WTC11 (cell line): ENCODE measurements at regions not wholly inside any gene's neighbourhood (a gene's known extent, or its start where the extent isn't known, plus 50 kb on each side); places are given as distances from the start of the nearest gene placed in this dataset.

Experiments used
- CREB1 ChIP-seq: sonication (generic); formaldehyde crosslinking; IDR thresholded peaks from 2 replicates; pipeline ENCODE4 v1.8.0; 2023; ENCODE audit warnings: mild to moderate bottlenecking, missing genetic modification reagents
- FOXJ3 ChIP-seq: sonication (generic); formaldehyde crosslinking; IDR thresholded peaks from 2 replicates; pipeline ENCODE4 v1.9.0; 2021; ENCODE audit warnings: missing genetic modification reagents, mild to moderate bottlenecking, borderline replicate concordance
- FOXP1 ChIP-seq: sonication (generic); formaldehyde crosslinking; IDR thresholded peaks from 2 replicates; pipeline ENCODE4 v1.8.0; 2022; ENCODE audit warnings: missing genetic modification reagents, mild to moderate bottlenecking, moderate library complexity, borderline replicate concordance
- NR1H2 ChIP-seq: sonication (generic); formaldehyde crosslinking; IDR thresholded peaks from 2 replicates; pipeline ENCODE4 v1.9.0; 2021; ENCODE audit warnings: mild to moderate bottlenecking, moderate library complexity, missing genetic modification reagents
- NR2C2 ChIP-seq: sonication (generic); formaldehyde crosslinking; IDR thresholded peaks from 2 replicates; pipeline ENCODE4 v1.8.0; 2022; ENCODE audit warnings: mild to moderate bottlenecking, missing genetic modification reagents
- TEAD4 ChIP-seq: sonication (generic); formaldehyde crosslinking; IDR thresholded peaks from 2 replicates; pipeline ENCODE4 v1.8.0; 2022; ENCODE audit warnings: mild to moderate bottlenecking, missing genetic modification reagents
- ZNF263 ChIP-seq: sonication (generic); formaldehyde crosslinking; IDR thresholded peaks from 2 replicates; pipeline ENCODE4 v1.8.1; 2022; ENCODE audit warnings: low read depth, mild to moderate bottlenecking, moderate library complexity, missing genetic modification reagents
- TF ChIP-seq, protein P1 (sequence below): fragments of 200-600 bp; IDR thresholded peaks from 2 replicates; pipeline ENCODE4 v1.8.0; 2022; ENCODE audit warnings: antibody characterized with exemption
- TF ChIP-seq, protein P2 (sequence below): sonication (generic); formaldehyde crosslinking; IDR thresholded peaks from 2 replicates; pipeline ENCODE4 v1.8.0; 2022; ENCODE audit warnings: mild to moderate bottlenecking, missing genetic modification reagents

DNA sequence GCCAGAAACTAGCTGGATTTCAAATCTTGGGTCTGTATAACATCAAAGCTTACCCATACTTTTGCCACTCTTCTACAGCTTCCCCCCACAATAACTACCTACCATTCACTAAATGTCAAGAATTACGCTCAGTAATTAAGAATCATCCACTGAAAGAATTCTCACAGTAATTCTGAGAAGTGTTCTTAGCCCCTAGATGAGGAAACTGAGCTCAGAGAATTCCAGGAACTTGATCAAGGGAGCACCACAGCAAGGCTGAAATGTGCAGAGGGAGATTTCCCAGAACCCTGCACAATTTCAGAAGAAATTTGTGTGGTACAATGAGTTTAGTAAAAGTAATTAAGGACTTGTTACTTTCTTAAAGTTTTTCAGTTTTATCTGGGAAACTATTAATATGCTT, 194.5 kb upstream of the STK17B start:
- TF ChIP-seq ZNF263 (CRISPR knock-in tag) (no peak), FOXP1 (CRISPR knock-in tag) (no peak), NR1H2 (no peak), CREB1 (CRISPR knock-in tag) (no peak), FOXJ3 (CRISPR knock-in tag) (no peak), TEAD4 (CRISPR knock-in tag) (no peak), NR2C2 (CRISPR knock-in tag) (no peak)
- TF ChIP-seq, protein P1, sequence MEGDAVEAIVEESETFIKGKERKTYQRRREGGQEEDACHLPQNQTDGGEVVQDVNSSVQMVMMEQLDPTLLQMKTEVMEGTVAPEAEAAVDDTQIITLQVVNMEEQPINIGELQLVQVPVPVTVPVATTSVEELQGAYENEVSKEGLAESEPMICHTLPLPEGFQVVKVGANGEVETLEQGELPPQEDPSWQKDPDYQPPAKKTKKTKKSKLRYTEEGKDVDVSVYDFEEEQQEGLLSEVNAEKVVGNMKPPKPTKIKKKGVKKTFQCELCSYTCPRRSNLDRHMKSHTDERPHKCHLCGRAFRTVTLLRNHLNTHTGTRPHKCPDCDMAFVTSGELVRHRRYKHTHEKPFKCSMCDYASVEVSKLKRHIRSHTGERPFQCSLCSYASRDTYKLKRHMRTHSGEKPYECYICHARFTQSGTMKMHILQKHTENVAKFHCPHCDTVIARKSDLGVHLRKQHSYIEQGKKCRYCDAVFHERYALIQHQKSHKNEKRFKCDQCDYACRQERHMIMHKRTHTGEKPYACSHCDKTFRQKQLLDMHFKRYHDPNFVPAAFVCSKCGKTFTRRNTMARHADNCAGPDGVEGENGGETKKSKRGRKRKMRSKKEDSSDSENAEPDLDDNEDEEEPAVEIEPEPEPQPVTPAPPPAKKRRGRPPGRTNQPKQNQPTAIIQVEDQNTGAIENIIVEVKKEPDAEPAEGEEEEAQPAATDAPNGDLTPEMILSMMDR = no peak
- TF ChIP-seq, protein P2, sequence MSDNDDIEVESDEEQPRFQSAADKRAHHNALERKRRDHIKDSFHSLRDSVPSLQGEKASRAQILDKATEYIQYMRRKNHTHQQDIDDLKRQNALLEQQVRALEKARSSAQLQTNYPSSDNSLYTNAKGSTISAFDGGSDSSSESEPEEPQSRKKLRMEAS = no peak
